Lower leg skin (tissue), 4 donors: ENCODE measurements at regions not wholly inside any gene's neighbourhood (a gene's known extent, or its start where the extent isn't known, plus 50 kb on each side); places are given as distances from the start of the nearest gene placed in this dataset.

Experiments used
- DNase-seq, 2 donors: peaks; one replicate each; pipeline ENCODE4 v3.0.0-alpha.2; 2019; ENCODE audit warnings: low spot score in 2 of 2
- H3K4me3 ChIP-seq: fragments of 200-600 bp; sonication (generic); 2 replicates; pipeline ENCODE4 v1.5.1; 2017; ENCODE audit warnings: mild to moderate bottlenecking, low read depth; ENCODE audit not compliant: poor library complexity, severe bottlenecking
- CTCF ChIP-seq, 3 donors: fragments of 450-650 bp; IDR thresholded peaks; one replicate each; pipeline ENCODE4 v1.5.1; 2016; ENCODE audit warnings: antibody characterized with exemption in 3 of 3, mild to moderate bottlenecking in 3 of 3, moderate library complexity in 2 of 3
- POLR2A ChIP-seq, 2 donors: fragments of 450-650 bp; IDR thresholded peaks; one replicate each; pipeline ENCODE4 v1.6.1; 2016 to 2017; ENCODE audit warnings: antibody characterized with exemption in 2 of 2, mild to moderate bottlenecking in 1 of 2, moderate library complexity in 1 of 2
- WGBS, 2 donors: methylation state at CpG; one replicate each; pipeline ENCODE4 v1.1.5; 2018; 5-methylcytosine and 5-hydroxymethylcytosine counted together
- intact Hi-C: fragments of 100-400 bp; cut with DNase I; formaldehyde crosslinking; loops from one replicate; pipeline ENCODE4 v1.15.0; 2023; ENCODE audit warnings: low total_unique reads

- H3K4me3 ChIP-seq: no peak overlapping the region
- WGBS, 2 donors: 94 to 96% methylated on average over 9 of the region's 9 CpGs
- TF ChIP-seq CTCF (IDR thresholded peaks at IDR 0.05) (no peak), POLR2A (IDR thresholded peaks at IDR 0.05) (no peak)
- no peak for DNase-seq
- intact Hi-C loops: no loop called here
These were observed 71.2 kb upstream of the AP4E1 start for GRCh38 chr15:50837256-50837770.

DNA sequence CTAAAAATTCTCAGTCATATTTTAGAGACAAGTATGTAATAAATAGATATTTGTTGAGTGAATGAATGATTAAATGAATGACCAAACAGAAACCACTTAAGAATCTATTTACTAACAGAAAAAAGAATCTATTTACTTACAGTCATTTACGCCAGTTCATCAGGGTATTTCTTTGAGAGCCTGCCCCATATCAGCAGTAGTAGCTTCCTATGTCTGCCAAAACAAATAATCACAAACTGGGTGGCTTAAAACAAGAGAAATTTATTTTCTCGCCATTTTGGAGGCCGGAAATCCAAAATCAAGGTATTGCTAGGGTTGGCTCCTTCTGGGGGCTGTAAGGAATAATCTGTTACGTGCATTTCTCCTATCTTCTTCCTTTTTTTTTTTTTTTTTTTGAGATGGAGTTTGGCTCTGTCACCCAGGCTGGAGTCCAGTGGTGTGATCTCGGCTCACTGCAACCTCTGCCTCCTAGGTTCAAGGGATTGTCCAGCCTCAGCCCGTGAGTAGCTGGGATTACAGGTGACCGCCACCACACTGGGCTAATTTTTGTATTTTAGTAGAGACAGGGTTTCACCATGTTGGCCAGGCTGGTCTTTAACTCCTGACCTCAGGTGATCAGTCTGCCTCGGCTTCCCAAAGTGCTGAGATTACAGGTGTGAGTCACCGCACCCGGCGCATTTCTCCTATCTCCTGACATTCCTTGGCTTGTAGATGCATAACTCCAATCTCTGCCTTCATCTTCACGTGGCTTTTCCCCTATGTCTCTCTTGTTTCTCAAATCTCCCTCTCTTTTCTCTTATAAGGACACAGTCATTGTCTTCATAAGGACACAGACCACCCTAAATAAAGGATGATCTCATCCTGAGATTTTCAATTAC, 65.2 kb upstream of the SPPL2A start:
- no peak for TF ChIP-seq POLR2A (IDR thresholded peaks at IDR 0.05)
- TF ChIP-seq CTCF (IDR thresholded peaks at IDR 0.05): no peak
- intact Hi-C loops: no loop called here
- DNase-seq: no peak
- no peak overlapping the region for H3K4me3 ChIP-seq
- 87 to 91% methylated on average over 12 of the region's 12 CpGs for WGBS, 2 donors

DNA sequence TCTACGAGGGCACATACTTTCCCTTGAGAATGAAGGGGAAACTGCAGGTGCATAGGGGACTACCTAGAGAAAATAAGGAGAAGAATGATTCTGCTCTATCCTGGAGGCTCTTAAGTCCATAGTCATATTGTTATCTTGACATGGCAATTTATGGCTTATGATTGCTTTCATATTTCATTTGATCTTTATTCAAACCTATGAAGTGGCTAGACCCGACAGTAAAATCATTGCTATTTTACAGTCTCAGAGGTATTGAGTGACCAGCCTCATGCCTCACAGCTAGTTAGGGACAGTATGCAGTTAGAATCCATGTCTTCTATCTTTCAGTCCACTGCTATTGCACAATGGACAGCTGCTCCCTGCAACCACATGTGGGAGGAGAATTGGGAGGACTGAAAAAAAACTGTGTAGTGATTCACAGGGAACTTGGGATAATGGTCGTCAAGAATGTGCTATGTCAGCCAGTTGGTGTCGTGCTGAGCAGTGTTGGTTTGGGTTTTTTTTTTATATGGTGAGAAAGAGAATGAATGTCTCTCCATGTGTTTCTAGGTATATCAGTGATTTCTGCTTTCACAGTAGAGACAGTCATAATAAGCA, 63.2 kb upstream of the SPPL2A start:
- no peak overlapping the region for H3K4me3 ChIP-seq
- DNase-seq: peak in 1 of 2 donors; percentile 47
- WGBS, 2 donors: 36 to 38% methylated on average over 4 of the region's 4 CpGs
- TF ChIP-seq CTCF (IDR thresholded peaks at IDR 0.05) (no peak), POLR2A (IDR thresholded peaks at IDR 0.05) (no peak)
- intact Hi-C loops: no loop called here

- H3K4me3 ChIP-seq: no peak overlapping the region
- 54% methylated on average over 1 of the region's 1 CpG for WGBS, 2 donors
- TF ChIP-seq CTCF (IDR thresholded peaks at IDR 0.05) (no peak), POLR2A (IDR thresholded peaks at IDR 0.05) (no peak)
- intact Hi-C loops: no loop called here
- no peak for DNase-seq
These were observed 60.4 kb upstream of the SPPL2A start for GRCh38 chr15:50825946-50826345.

- intact Hi-C loops: no loop called here
- H3K4me3 ChIP-seq: no peak overlapping the region
- TF ChIP-seq POLR2A (IDR thresholded peaks at IDR 0.05) (no peak), CTCF (IDR thresholded peaks at IDR 0.05) (no peak)
- DNase-seq: no peak
- WGBS, 2 donors: 72 to 75% methylated on average over 2 of the region's 2 CpGs
These were observed 59.0 kb upstream of the SPPL2A start for GRCh38 chr15:50824514-50824913.
